ENCODE measurements at regions not wholly inside any gene's neighbourhood (a gene's known extent, or its start where the extent isn't known, plus 50 kb on each side); places are given as distances from the start of the nearest gene placed in this dataset.

- TF ChIP-seq CTCF (IDR thresholded peaks at IDR 0.05) (no peak), POLR2A (IDR thresholded peaks at IDR 0.05; ENCODE audit: low read depth) (no peak)
These were observed 248.6 kb upstream of the SIX2 start for GRCh38 chr2:45257820-45258219.

Data from esophagus muscularis mucosa (tissue), 3 donors.